Keratinocyte (primary cell): ENCODE measurements at regions not wholly inside any gene's neighbourhood (a gene's known extent, or its start where the extent isn't known, plus 50 kb on each side); places are given as distances from the start of the nearest gene placed in this dataset.
"Not testable (repeated sequence)": the region's sequence is repeated elsewhere in the genome, so short reads cannot be mapped to it uniquely, and the experiment has no call there.

Experiments
- DNase-seq: peaks from one replicate; pipeline ENCODE4 v3.0.0-alpha.2; 2011; ENCODE audit warnings: low read depth, missing footprints, low spot score
- FAIRE-seq: peaks from 2 replicates; lab custom pipeline; 2011; peaks lifted over from hg19 to GRCh38; lab: Jason Lieb, UNC
- H2AFZ ChIP-seq: 2 replicates; pipeline ENCODE4 v1.6.0; 2012; ENCODE audit warnings: low read length, control low read depth, inconsistent platforms; ENCODE audit not compliant: control insufficient read depth
- H3K27ac ChIP-seq: 2 replicates; pipeline ENCODE4 v1.5.1; 2011; ENCODE audit warnings: low read length; ENCODE audit not compliant: control insufficient read depth, insufficient read depth
- H3K27me3 ChIP-seq: 3 replicates; pipeline ENCODE4 v1.6.0; 2011; ENCODE audit warnings: low read length; ENCODE audit not compliant: control insufficient read depth, insufficient read depth; ENCODE audit errors: extremely low read depth
- H3K36me3 ChIP-seq, 2 experiments: 2 replicates in 1 of 2; 3 replicates in 1 of 2; pipeline ENCODE4 v1.5.1; 2011; ENCODE audit warnings: low read length in 2 of 2, mild to moderate bottlenecking in 1 of 2; ENCODE audit not compliant: control insufficient read depth in 2 of 2, insufficient read depth in 2 of 2; ENCODE audit errors: extremely low read depth in 1 of 2
- H3K4me1 ChIP-seq: 3 replicates; pipeline ENCODE4 v1.5.1; 2011; ENCODE audit warnings: low read length; ENCODE audit not compliant: control insufficient read depth, insufficient read depth; ENCODE audit errors: extremely low read depth
- H3K4me2 ChIP-seq: 3 replicates; pipeline ENCODE4 v1.6.0; 2011; ENCODE audit warnings: low read depth, low read length; ENCODE audit not compliant: control insufficient read depth, insufficient read depth; ENCODE audit errors: extremely low read depth
- H3K4me3 ChIP-seq, 3 experiments: fragments of 200-600 bp in 1 of 3; sonication (generic) in 1 of 3; 2 replicates in 2 of 3; 3 replicates in 1 of 3; pipeline ENCODE4 v1.5.1; 2011 to 2016; ENCODE audit warnings: low read length in 3 of 3, mild to moderate bottlenecking in 3 of 3, control low read depth in 2 of 3, inconsistent platforms in 1 of 3, low read depth in 1 of 3, mixed read lengths in 1 of 3, mixed run types in 1 of 3, moderate library complexity in 1 of 3; ENCODE audit not compliant: control insufficient read depth in 2 of 3, insufficient read depth in 2 of 3; ENCODE audit errors: extremely low read depth in 1 of 3
- H3K79me2 ChIP-seq: 2 replicates; pipeline ENCODE4 v1.6.0; 2012; ENCODE audit warnings: low read length; ENCODE audit not compliant: control insufficient read depth, insufficient read depth
- H3K9ac ChIP-seq: 3 replicates; pipeline ENCODE4 v1.6.0; 2011; ENCODE audit warnings: low read length; ENCODE audit not compliant: control insufficient read depth, insufficient read depth; ENCODE audit errors: extremely low read depth
- H3K9me1 ChIP-seq: 3 replicates; pipeline ENCODE4 v1.6.0; 2011; ENCODE audit warnings: low read length; ENCODE audit not compliant: control insufficient read depth, insufficient read depth; ENCODE audit errors: extremely low read depth
- H3K9me3 ChIP-seq: 2 replicates; pipeline ENCODE4 v1.5.1; 2012; ENCODE audit warnings: low read depth, low read length; ENCODE audit not compliant: control insufficient read depth
- H4K20me1 ChIP-seq: 3 replicates; pipeline ENCODE4 v1.6.0; 2011; ENCODE audit warnings: low read length; ENCODE audit not compliant: control insufficient read depth, insufficient read depth; ENCODE audit errors: extremely low read depth
- dilution Hi-C: fragments of 300-500 bp; cut with MboI; formaldehyde crosslinking; loops from one replicate; pipeline ENCODE4 v1.7.0; 2020; ENCODE audit warnings: low sequenced_read_pairs; ENCODE audit not compliant: extremely low pct_ligation_motif_present

DNA sequence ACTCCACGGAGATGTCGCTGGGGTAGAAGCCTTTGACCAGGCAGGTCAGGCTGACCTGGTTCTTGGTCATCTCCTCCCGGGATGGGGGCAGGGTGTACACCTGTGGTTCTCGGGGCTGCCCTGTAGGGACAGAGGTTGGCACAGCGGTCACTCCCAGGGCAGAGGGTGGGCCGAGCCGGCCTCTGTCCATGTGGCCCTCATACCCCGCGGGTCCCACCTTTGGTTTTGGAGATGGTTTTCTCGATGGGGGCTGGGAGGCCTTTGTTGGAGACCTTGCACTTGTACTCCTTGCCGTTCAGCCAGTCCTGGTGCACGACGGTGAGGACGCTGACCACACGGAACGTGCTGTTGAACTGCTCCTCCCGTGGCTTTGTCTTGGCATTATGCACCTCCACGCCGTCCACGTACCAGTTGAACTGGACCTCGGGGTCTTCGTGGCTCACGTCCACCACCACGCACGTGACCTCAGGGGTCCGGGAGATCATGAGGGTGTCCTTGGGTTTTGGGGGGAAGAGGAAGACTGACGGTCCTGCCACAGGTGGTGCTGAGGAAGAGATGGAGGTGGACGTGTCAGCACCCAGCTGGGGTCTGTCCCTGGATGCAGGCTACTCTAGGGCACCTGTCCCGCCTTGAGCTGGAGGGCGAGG, 117.1 kb downstream of the TMEM121 start:
- H3K4me2 ChIP-seq, H3K9me3 ChIP-seq, H3K27ac ChIP-seq, H3K4me1 ChIP-seq, H3K79me2 ChIP-seq, dilution Hi-C loops, H3K36me3 ChIP-seq, H3K4me3 ChIP-seq, H3K27me3 ChIP-seq, FAIRE-seq, H3K9ac ChIP-seq, H2AFZ ChIP-seq, H3K9me1 ChIP-seq, H4K20me1 ChIP-seq, DNase-seq: not testable (repeated sequence)

DNA sequence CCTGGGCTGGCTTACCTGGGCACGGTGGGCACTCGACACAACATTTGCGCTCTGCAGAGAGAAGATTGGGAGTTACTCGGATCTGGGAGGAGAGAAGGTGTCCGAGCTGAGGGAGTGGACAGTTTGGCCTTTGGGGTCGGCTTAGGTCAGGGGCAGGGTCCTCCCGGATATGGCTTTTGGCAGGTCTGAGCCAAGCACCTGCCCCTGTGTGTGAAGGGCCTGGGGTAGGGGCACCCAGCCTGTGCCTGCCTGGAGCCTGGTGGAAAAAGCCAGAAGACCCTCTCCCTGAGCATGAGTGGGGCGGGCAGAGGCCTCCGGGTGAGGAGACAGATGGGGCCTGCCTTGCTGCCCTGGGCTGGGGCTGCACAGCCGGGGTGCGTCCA, 117.7 kb downstream of the TMEM121 start:
- H3K4me2 ChIP-seq, H3K4me3 ChIP-seq, H3K79me2 ChIP-seq, H2AFZ ChIP-seq, H3K36me3 ChIP-seq, FAIRE-seq, H3K9me1 ChIP-seq, H3K27ac ChIP-seq, H3K9ac ChIP-seq, dilution Hi-C loops, H3K9me3 ChIP-seq, DNase-seq, H3K4me1 ChIP-seq, H3K27me3 ChIP-seq, H4K20me1 ChIP-seq: not testable (repeated sequence)

- H3K4me1 ChIP-seq: not testable (repeated sequence)
These were observed 118.1 kb downstream of the TMEM121 start for GRCh38 chr14:105644457-105644856.

DNA sequence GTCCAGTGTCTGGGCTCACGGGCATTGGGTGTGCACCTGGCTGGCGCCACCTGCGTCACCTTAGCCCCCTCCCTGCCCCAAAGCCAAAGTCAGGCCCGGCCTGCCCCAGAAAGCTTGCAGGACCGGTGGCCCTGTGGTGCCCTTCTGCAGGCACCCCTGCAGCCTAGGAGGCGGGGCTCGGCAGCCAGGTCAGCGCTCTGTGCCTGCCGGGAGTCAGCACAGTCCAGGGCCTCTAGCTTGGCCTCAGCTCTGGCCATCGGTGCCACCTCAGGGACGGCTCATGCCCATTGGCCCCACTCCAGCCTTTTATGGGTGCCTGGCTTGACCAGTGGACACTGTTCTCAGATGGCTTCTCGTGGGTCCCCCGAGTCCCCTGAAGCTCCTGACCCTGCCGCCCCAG, 118.5 kb downstream of the TMEM121 start:
- dilution Hi-C loops, H3K4me2 ChIP-seq, FAIRE-seq: not testable (repeated sequence)

More at GRCh38 chr14:105644457-105644856, 118.1 kb downstream of the TMEM121 start:
- H3K27me3 ChIP-seq, FAIRE-seq, H4K20me1 ChIP-seq, H3K27ac ChIP-seq, H3K36me3 ChIP-seq, H3K9me1 ChIP-seq, DNase-seq, H3K4me3 ChIP-seq, H3K4me2 ChIP-seq, H3K9ac ChIP-seq, dilution Hi-C loops, H3K9me3 ChIP-seq, H3K79me2 ChIP-seq, H2AFZ ChIP-seq: not testable (repeated sequence)

DNA sequence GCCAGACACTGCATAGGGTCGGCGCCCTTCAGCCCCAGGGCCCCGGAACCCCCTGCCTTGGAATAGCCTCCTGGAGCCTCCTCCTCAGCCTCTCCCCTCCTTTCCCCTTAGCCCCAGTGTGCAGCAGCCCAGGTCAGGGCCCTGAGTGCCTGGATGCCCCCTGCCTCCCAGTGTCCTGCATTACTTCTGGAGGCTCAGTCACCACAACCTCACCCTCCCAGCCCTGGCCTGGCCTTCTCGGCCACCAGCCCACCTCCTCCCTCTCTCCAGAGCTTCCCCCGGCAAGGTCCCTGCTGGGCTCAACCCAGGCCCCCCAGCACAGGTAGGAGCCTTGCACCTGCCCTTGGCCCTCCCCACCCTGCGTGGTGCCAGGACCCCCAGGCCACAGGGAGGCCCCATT, 119.0 kb downstream of the TMEM121 start:
- H3K4me2 ChIP-seq, H3K27ac ChIP-seq, H3K4me1 ChIP-seq, H3K9me3 ChIP-seq, H3K4me3 ChIP-seq, H3K36me3 ChIP-seq, dilution Hi-C loops, DNase-seq, H3K9me1 ChIP-seq, H4K20me1 ChIP-seq, H3K27me3 ChIP-seq, FAIRE-seq, H2AFZ ChIP-seq, H3K79me2 ChIP-seq, H3K9ac ChIP-seq: not testable (repeated sequence)

More for the DNA sequence above, 118.5 kb downstream of the TMEM121 start:
- H3K79me2 ChIP-seq, H3K36me3 ChIP-seq, H4K20me1 ChIP-seq, H3K9ac ChIP-seq, DNase-seq, H2AFZ ChIP-seq, H3K4me1 ChIP-seq, H3K9me3 ChIP-seq, H3K4me3 ChIP-seq, H3K27me3 ChIP-seq, H3K27ac ChIP-seq, H3K9me1 ChIP-seq: not testable (repeated sequence)
